ENCODE measurements at regions not wholly inside any gene's neighbourhood (a gene's known extent, or its start where the extent isn't known, plus 50 kb on each side); places are given as distances from the start of the nearest gene placed in this dataset.

DNA sequence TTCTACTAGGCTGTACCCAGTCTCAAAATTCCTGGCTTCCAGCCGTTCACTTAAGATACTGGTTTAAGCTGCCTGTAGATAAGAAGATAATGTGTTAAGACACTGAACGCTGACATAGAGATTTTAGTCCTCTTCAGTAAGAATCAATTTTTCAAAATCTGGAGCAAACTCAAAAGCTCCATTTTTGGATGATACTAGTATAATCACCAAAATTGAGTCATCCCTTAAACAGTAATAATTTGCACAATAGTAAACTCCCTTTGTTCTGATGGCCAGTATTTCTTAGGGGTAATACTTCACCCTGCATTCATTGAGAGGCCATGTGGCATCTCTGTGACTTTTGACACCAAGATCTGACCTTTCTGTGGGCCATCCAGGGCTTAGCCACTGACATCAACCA, 299.8 kb upstream of the USP25 start:
- TF ChIP-seq SOX13 (IDR thresholded peaks at IDR 0.05): no peak
- TF ChIP-seq SOX13 (CRISPR knock-in tag; conservative IDR thresholded peaks at IDR 0.05 in 1 of 2, IDR thresholded peaks at IDR 0.05 in 1 of 2): no peak
- TF ChIP-seq ZNF605 (CRISPR knock-in tag; IDR thresholded peaks at IDR 0.05): no peak
- TF ChIP-seq, protein P1, sequence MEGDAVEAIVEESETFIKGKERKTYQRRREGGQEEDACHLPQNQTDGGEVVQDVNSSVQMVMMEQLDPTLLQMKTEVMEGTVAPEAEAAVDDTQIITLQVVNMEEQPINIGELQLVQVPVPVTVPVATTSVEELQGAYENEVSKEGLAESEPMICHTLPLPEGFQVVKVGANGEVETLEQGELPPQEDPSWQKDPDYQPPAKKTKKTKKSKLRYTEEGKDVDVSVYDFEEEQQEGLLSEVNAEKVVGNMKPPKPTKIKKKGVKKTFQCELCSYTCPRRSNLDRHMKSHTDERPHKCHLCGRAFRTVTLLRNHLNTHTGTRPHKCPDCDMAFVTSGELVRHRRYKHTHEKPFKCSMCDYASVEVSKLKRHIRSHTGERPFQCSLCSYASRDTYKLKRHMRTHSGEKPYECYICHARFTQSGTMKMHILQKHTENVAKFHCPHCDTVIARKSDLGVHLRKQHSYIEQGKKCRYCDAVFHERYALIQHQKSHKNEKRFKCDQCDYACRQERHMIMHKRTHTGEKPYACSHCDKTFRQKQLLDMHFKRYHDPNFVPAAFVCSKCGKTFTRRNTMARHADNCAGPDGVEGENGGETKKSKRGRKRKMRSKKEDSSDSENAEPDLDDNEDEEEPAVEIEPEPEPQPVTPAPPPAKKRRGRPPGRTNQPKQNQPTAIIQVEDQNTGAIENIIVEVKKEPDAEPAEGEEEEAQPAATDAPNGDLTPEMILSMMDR (CRISPR knock-in tag; IDR thresholded peaks at IDR 0.05): no peak
- no peak for TF ChIP-seq NFATC3 (CRISPR knock-in tag; IDR thresholded peaks at IDR 0.05)
- no peak for TF ChIP-seq CREM (IDR thresholded peaks at IDR 0.05)
- TF ChIP-seq CREM (CRISPR knock-in tag; IDR thresholded peaks at IDR 0.05): no peak
